Fibroblast of lung (primary cell): ENCODE measurements at regions not wholly inside any gene's neighbourhood (a gene's known extent, or its start where the extent isn't known, plus 50 kb on each side); places are given as distances from the start of the nearest gene placed in this dataset.
A peak's percentile ranks its signal among the peaks of the same experiment; 100 is the strongest.

Source experiments
- DNase-seq, 2 donors: peaks; one replicate each; pipeline versions ENCODE4 v3.0.0 to v3.0.0-alpha.2; 2010; ENCODE audit warnings: low read depth in 2 of 2
- H2AFZ ChIP-seq: 2 replicates; pipeline ENCODE4 v1.5.1; 2012; ENCODE audit warnings: low read length, control low read depth, inconsistent platforms
- H3K27ac ChIP-seq: 2 replicates; pipeline ENCODE4 v1.5.1; 2011; ENCODE audit warnings: low read length, control low read depth; ENCODE audit not compliant: insufficient read depth
- H3K27me3 ChIP-seq: 2 replicates; pipeline ENCODE4 v1.5.1; 2011; ENCODE audit warnings: mild to moderate bottlenecking, low read length; ENCODE audit not compliant: control insufficient read depth, insufficient read depth
- H3K36me3 ChIP-seq: 2 replicates; pipeline ENCODE4 v1.5.1; 2011; ENCODE audit warnings: low read length; ENCODE audit not compliant: control insufficient read depth, insufficient read depth
- H3K4me1 ChIP-seq: 2 replicates; pipeline ENCODE4 v1.5.1; 2011; ENCODE audit warnings: low read length; ENCODE audit not compliant: control insufficient read depth, insufficient read depth; ENCODE audit errors: extremely low read depth
- H3K4me2 ChIP-seq: 2 replicates; pipeline ENCODE4 v1.5.1; 2011; ENCODE audit warnings: low read length, control low read depth; ENCODE audit not compliant: insufficient read depth; ENCODE audit errors: extremely low read depth
- H3K4me3 ChIP-seq, 4 experiments: fragments of 200-600 bp in 1 of 4; sonication (generic) in 1 of 4; replicated peaks in 1 of 4; 2 replicates each; pipeline ENCODE4 v1.5.1; 2011 to 2016; ENCODE audit warnings: low read length in 4 of 4, low read depth in 3 of 4, mild to moderate bottlenecking in 3 of 4, control low read depth in 2 of 4, inconsistent platforms in 1 of 4, mixed read lengths in 1 of 4; ENCODE audit not compliant: insufficient read depth in 1 of 4; ENCODE audit errors: control extremely low read depth in 1 of 4
- H3K79me2 ChIP-seq: 2 replicates; pipeline ENCODE4 v1.5.1; 2012; ENCODE audit warnings: mild to moderate bottlenecking, low read length, inconsistent platforms; ENCODE audit not compliant: control insufficient read depth, insufficient read depth
- H3K9ac ChIP-seq: 2 replicates; pipeline ENCODE4 v1.5.1; 2011; ENCODE audit warnings: mild to moderate bottlenecking, low read length, control low read depth; ENCODE audit not compliant: insufficient read depth
- H3K9me3 ChIP-seq: 2 replicates; pipeline ENCODE4 v1.5.1; 2012; ENCODE audit warnings: low read depth, low read length; ENCODE audit not compliant: control insufficient read depth, insufficient read depth
- H4K20me1 ChIP-seq: 2 replicates; pipeline ENCODE4 v1.5.1; 2011; ENCODE audit warnings: low read length; ENCODE audit not compliant: control insufficient read depth, insufficient read depth; ENCODE audit errors: extremely low read depth
- CTCF ChIP-seq, 2 donors: IDR thresholded peaks in 1 of 2; conservative IDR thresholded peaks in 1 of 2; 1 replicate in 1 of 2; 2 replicates in 1 of 2; pipeline ENCODE4 v1.5.1; 2011 to 2012; ENCODE audit warnings: low read length in 2 of 2, control low read depth in 1 of 2, inconsistent platforms in 1 of 2, low read depth in 1 of 2, mild to moderate bottlenecking in 1 of 2
- EZH2 ChIP-seq: IDR thresholded peaks from 2 replicates; pipeline ENCODE4 v1.5.1; 2012; ENCODE audit warnings: low read length, control low read depth, mild to moderate bottlenecking; ENCODE audit errors: missing control alignments

DNA sequence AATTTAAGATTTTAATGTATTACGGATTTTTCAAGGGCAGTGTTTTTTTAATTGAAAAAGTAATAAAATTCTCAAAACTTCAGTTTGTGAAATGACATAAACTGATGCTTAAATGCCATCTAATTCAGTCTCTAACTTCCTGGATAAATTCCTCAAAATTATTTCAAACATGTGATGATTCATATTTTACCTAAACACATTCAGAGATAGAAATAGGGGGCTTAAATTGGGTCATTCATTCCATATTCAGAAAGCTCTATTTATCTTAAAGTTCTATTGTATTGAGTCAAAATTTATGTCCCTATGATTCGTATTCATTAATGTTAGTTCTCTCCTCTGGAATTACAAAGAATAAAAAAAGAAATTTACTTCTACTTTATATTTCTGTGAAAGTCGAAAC, 713.6 kb upstream of the CHRM3 start:
- no peaks in the 10 kb centered on the region for H3K4me1 ChIP-seq
- no peak overlapping the region for H3K4me2 ChIP-seq
- H3K27ac ChIP-seq, result no peak overlapping the region
- no peak overlapping the region for H3K4me3 ChIP-seq
- H3K9ac ChIP-seq, result no peak overlapping the region
- H3K27me3 ChIP-seq, result no peaks in the 10 kb centered on the region
- DNase-seq, result no peak
- TF ChIP-seq EZH2 (no peak), CTCF (conservative IDR thresholded peaks at IDR 0.05 in 1 of 2, IDR thresholded peaks at IDR 0.05 in 1 of 2; ENCODE audit: low read depth in 1 of 2, low read length in 2 of 2) (no peak)
- H2AFZ ChIP-seq, result no peak overlapping the region
- no peaks in the 10 kb centered on the region for H3K9me3 ChIP-seq
- no peaks in the 10 kb centered on the region for H4K20me1 ChIP-seq
- no peaks in the 10 kb centered on the region for H3K36me3 ChIP-seq
- no peaks in the 10 kb centered on the region for H3K79me2 ChIP-seq

DNA sequence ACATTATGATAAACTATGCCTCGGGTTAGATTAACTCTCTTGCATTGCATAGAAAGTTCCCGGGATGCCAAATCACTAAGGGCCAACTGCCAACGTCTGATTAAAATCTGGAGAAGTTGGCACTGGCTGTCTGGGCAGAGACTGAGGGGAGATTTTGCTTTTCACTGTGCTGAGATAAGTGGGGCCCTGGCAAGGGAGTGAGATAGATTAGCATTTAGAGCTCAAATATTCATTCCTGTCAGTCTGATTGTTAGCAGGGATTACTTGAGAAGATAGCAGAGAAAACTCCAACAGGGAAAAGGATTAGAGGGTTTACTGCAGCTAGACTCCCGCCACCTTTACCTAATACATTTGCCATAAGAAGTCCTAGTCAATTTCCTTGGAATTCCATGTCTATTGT, 714.1 kb upstream of the CHRM3 start:
- peak in 1 of 2 donors; percentile 12 for DNase-seq
- H3K4me2 ChIP-seq, result no peak overlapping the region
- H3K36me3 ChIP-seq, result no peaks in the 10 kb centered on the region
- no peak overlapping the region for H3K9ac ChIP-seq
- H3K9me3 ChIP-seq, result no peaks in the 10 kb centered on the region
- no peaks in the 10 kb centered on the region for H4K20me1 ChIP-seq
- H3K4me1 ChIP-seq, result no peaks in the 10 kb centered on the region
- no peaks in the 10 kb centered on the region for H3K79me2 ChIP-seq
- H3K27me3 ChIP-seq, result no peaks in the 10 kb centered on the region
- no peak overlapping the region for H3K27ac ChIP-seq
- no peak overlapping the region for H2AFZ ChIP-seq
- no peak for TF ChIP-seq CTCF (conservative IDR thresholded peaks at IDR 0.05 in 1 of 2, IDR thresholded peaks at IDR 0.05 in 1 of 2; ENCODE audit: low read depth in 1 of 2, low read length in 2 of 2)
- no peak for TF ChIP-seq EZH2
- no peak overlapping the region for H3K4me3 ChIP-seq

- Histone ChIP-seq H3K9ac (no peak overlapping the region), H4K20me1 (no peaks in the 10 kb centered on the region), H3K27ac (no peak overlapping the region), H3K27me3 (no peaks in the 10 kb centered on the region), H3K4me3 (no peak overlapping the region), H2AFZ (no peak overlapping the region), H3K9me3 (no peaks in the 10 kb centered on the region), H3K79me2 (no peaks in the 10 kb centered on the region), H3K4me1 (no peaks in the 10 kb centered on the region), H3K36me3 (no peaks in the 10 kb centered on the region), H3K4me2 (no peak overlapping the region)
- DNase-seq, result peak in 1 of 2 donors; percentile 20
- TF ChIP-seq EZH2 (no peak), CTCF (conservative IDR thresholded peaks at IDR 0.05 in 1 of 2, IDR thresholded peaks at IDR 0.05 in 1 of 2; ENCODE audit: low read depth in 1 of 2, low read length in 2 of 2) (no peak)
Measured at GRCh38 chr1:238664139-238664538, 722.2 kb upstream of the CHRM3 start.
